OCI-LY7 (cell line): ENCODE measurements at regions not wholly inside any gene's neighbourhood (a gene's known extent, or its start where the extent isn't known, plus 50 kb on each side); places are given as distances from the start of the nearest gene placed in this dataset.

Source experiments
- EZH2phosphoT487 ChIP-seq: fragments of 200-600 bp; sonication (generic); IDR thresholded peaks from 2 replicates; pipeline ENCODE4 v1.6.1; 2018; ENCODE audit warnings: low read depth, borderline replicate concordance, mild to moderate bottlenecking, mixed run types, antibody characterized with exemption, low read length, moderate library complexity, mixed read lengths
- TF ChIP-seq, protein P1 (sequence below): fragments of 200-600 bp; sonication (generic); conservative IDR thresholded peaks from 2 replicates; pipeline ENCODE4 v1.5.1; 2014; ENCODE audit warnings: mild to moderate bottlenecking, antibody characterized with exemption, low read length, moderate library complexity, mixed read lengths

DNA sequence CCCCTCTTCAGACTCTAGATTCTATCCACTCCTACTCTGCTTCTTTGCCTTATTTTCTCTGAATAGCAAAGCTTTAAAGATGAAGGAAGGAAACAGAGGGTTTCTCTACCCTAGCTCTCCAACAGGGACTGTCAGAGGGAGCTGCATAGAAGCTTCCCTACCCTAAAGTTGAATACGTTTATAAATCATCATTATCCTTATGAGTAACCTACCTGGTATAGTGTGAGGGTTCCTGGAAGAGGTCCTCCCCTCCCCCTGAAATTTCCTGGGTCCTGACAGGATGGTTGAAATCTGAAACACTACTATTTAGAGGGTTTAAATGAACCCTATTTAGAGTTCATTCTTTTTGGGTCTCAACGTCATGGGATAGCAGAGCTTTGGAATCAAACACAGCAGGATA lies 187.0 kb upstream of the RBPJ start:
- TF ChIP-seq, protein P1, sequence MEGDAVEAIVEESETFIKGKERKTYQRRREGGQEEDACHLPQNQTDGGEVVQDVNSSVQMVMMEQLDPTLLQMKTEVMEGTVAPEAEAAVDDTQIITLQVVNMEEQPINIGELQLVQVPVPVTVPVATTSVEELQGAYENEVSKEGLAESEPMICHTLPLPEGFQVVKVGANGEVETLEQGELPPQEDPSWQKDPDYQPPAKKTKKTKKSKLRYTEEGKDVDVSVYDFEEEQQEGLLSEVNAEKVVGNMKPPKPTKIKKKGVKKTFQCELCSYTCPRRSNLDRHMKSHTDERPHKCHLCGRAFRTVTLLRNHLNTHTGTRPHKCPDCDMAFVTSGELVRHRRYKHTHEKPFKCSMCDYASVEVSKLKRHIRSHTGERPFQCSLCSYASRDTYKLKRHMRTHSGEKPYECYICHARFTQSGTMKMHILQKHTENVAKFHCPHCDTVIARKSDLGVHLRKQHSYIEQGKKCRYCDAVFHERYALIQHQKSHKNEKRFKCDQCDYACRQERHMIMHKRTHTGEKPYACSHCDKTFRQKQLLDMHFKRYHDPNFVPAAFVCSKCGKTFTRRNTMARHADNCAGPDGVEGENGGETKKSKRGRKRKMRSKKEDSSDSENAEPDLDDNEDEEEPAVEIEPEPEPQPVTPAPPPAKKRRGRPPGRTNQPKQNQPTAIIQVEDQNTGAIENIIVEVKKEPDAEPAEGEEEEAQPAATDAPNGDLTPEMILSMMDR: no peak
- TF ChIP-seq EZH2phosphoT487: no peak
